LNCaP clone FGC (cell line): ENCODE measurements at regions not wholly inside any gene's neighbourhood (a gene's known extent, or its start where the extent isn't known, plus 50 kb on each side); places are given as distances from the start of the nearest gene placed in this dataset.
"Not testable (repeated sequence)": the region's sequence is repeated elsewhere in the genome, so short reads cannot be mapped to it uniquely, and the experiment has no call there.

Source experiments
- DNase-seq: peaks from one replicate; pipeline ENCODE4 v3.0.0-alpha.2; 2011; ENCODE audit warnings: low read depth
- H3K4me3 ChIP-seq: 2 replicates; pipeline ENCODE4 v1.5.1; 2011; ENCODE audit warnings: mild to moderate bottlenecking, low read depth, low read length, control low read depth
- CTCF ChIP-seq: IDR thresholded peaks from 2 replicates; pipeline ENCODE4 v1.5.1; 2012; ENCODE audit warnings: mild to moderate bottlenecking; ENCODE audit not compliant: control insufficient read depth, insufficient read depth; ENCODE audit errors: extremely low read depth

GRCh38 chr4:67412153-67412712, 133.1 kb downstream of the CENPC start:
- not testable (repeated sequence) for H3K4me3 ChIP-seq, DNase-seq

GRCh38 chr4:67403342-67403741, 142.0 kb downstream of the CENPC start:
- H3K4me3 ChIP-seq = no peak overlapping the region
- TF ChIP-seq CTCF = no peak
- no peak for DNase-seq

- no peak overlapping the region for H3K4me3 ChIP-seq
- DNase-seq = no peak
- no peak for TF ChIP-seq CTCF
These were observed 143.4 kb downstream of the CENPC start for GRCh38 chr4:67401902-67402301.

- no peak for TF ChIP-seq CTCF
- no peak overlapping the region for H3K4me3 ChIP-seq
- no peak for DNase-seq
These were observed 147.4 kb downstream of the CENPC start for GRCh38 chr4:67397931-67398330.

- H3K4me3 ChIP-seq = no peak overlapping the region
- no peak for DNase-seq
- TF ChIP-seq CTCF = no peak
These were observed 148.3 kb downstream of the CENPC start for GRCh38 chr4:67397031-67397430.

GRCh38 chr4:67396008-67396407, 149.3 kb downstream of the CENPC start:
- DNase-seq = no peak
- no peak for TF ChIP-seq CTCF

GRCh38 chr4:67394879-67395278, 150.4 kb downstream of the CENPC start:
- DNase-seq = no peak
- TF ChIP-seq CTCF = no peak
- no peak overlapping the region for H3K4me3 ChIP-seq

More at GRCh38 chr4:67396008-67396407, 149.3 kb downstream of the CENPC start:
- H3K4me3 ChIP-seq = no peak overlapping the region

- TF ChIP-seq CTCF = peak; percentile 55
- H3K4me3 ChIP-seq = no peak overlapping the region
- DNase-seq = peak; percentile 18
These were observed 151.5 kb downstream of the CENPC start for GRCh38 chr4:67393699-67394281.
